SK-N-MC (cell line): ENCODE measurements at regions not wholly inside any gene's neighbourhood (a gene's known extent, or its start where the extent isn't known, plus 50 kb on each side); places are given as distances from the start of the nearest gene placed in this dataset.
"Not testable (repeated sequence)": the region's sequence is repeated elsewhere in the genome, so short reads cannot be mapped to it uniquely, and the experiment has no call there.

ENCODE experiments used
- EZH2 ChIP-seq: fragments of 200-600 bp; sonication (generic); IDR thresholded peaks from one replicate; pipeline ENCODE4 v1.6.1; 2017; ENCODE audit warnings: antibody characterized with exemption
- FOXP2 ChIP-seq: optimal IDR thresholded peaks from 2 replicates; pipeline ENCODE3; 2011; ENCODE audit warnings: mild to moderate bottlenecking, moderate library complexity; ENCODE audit not compliant: insufficient read depth; ENCODE audit errors: extremely low read length, control extremely low read depth
- POLR2AphosphoS5 ChIP-seq: IDR thresholded peaks from 2 replicates; pipeline ENCODE4 v1.6.1; 2012; ENCODE audit warnings: mild to moderate bottlenecking, low read depth, low read length, borderline replicate concordance

GRCh38 chr10:64360240-64360639, 839.0 kb downstream of the REEP3 start:
- not testable (repeated sequence) for TF ChIP-seq POLR2AphosphoS5, EZH2, FOXP2
